GM23338 (cell line): ENCODE measurements at regions not wholly inside any gene's neighbourhood (a gene's known extent, or its start where the extent isn't known, plus 50 kb on each side); places are given as distances from the start of the nearest gene placed in this dataset.
A peak's percentile ranks its signal among the peaks of the same experiment; 100 is the strongest.

Experiments
- ATAC-seq: fragments of 200-7000 bp; cut with Tn5 transposase; 3 replicates; pipeline ENCODE4 v1.9.1; 2020
- DNase-seq: peaks from one replicate; pipeline ENCODE4 v3.0.0-alpha.2; 2015; ENCODE audit warnings: low spot score
- H2AFZ ChIP-seq: fragments of 200-600 bp; sonication (generic); 2 replicates; pipeline ENCODE4 v1.8.0; 2016; ENCODE audit warnings: antibody characterized with exemption, mild to moderate bottlenecking, moderate library complexity
- H3F3A ChIP-seq: fragments of 200-600 bp; sonication (generic); replicated peaks from 2 replicates; pipeline ENCODE4 v1.8.0; 2017; ENCODE audit warnings: antibody characterized with exemption, mixed run types, low read depth
- H3K27ac ChIP-seq: fragments of 200-600 bp; sonication (generic); 2 replicates; pipeline ENCODE4 v1.6.1; 2016; ENCODE audit warnings: low read depth
- H3K27me3 ChIP-seq: fragments of 200-600 bp; sonication (generic); 2 replicates; pipeline ENCODE4 v1.8.0; 2016; ENCODE audit warnings: mild to moderate bottlenecking, mixed run types, moderate library complexity; ENCODE audit not compliant: insufficient read depth
- H3K36me3 ChIP-seq: fragments of 200-600 bp; sonication (generic); 2 replicates; pipeline ENCODE4 v1.8.0; 2016; ENCODE audit warnings: mild to moderate bottlenecking; ENCODE audit not compliant: insufficient read depth
- H3K4me1 ChIP-seq: fragments of 200-600 bp; sonication (generic); 2 replicates; pipeline ENCODE4 v1.8.0; 2016; ENCODE audit warnings: mild to moderate bottlenecking, moderate library complexity; ENCODE audit not compliant: insufficient read depth
- H3K4me2 ChIP-seq: fragments of 200-600 bp; sonication (generic); 2 replicates; pipeline ENCODE4 v1.7.1; 2017; ENCODE audit warnings: mixed run types
- H3K4me3 ChIP-seq: fragments of 200-600 bp; sonication (generic); 2 replicates; pipeline ENCODE4 v1.6.1; 2016; ENCODE audit warnings: mixed run types
- H3K79me2 ChIP-seq: fragments of 200-600 bp; sonication (generic); replicated peaks from 2 replicates; pipeline ENCODE4 v1.8.0; 2017; ENCODE audit warnings: mild to moderate bottlenecking; ENCODE audit not compliant: insufficient read depth
- H3K9me2 ChIP-seq: fragments of 200-600 bp; sonication (generic); 2 replicates; pipeline ENCODE4 v1.8.0; 2017; ENCODE audit not compliant: insufficient read depth
- H4K20me1 ChIP-seq: fragments of 200-600 bp; sonication (generic); replicated peaks from 2 replicates; pipeline ENCODE4 v1.8.0; 2017; ENCODE audit warnings: mild to moderate bottlenecking; ENCODE audit not compliant: insufficient read depth
- H3K27ac Mint-ChIP-seq: 2 replicates; pipeline ENCODE4 v1.8.0; 2020; ENCODE audit warnings: inconsistent platforms, mild to moderate bottlenecking, moderate library complexity, mixed read lengths
- H3K27me3 Mint-ChIP-seq: 3 replicates; pipeline ENCODE4 v1.8.0; 2022; ENCODE audit warnings: low read depth, mild to moderate bottlenecking, moderate library complexity, mixed read lengths, inconsistent platforms; ENCODE audit not compliant: insufficient read depth, poor library complexity
- H3K36me3 Mint-ChIP-seq: 3 replicates; pipeline ENCODE4 v1.8.0; 2021; ENCODE audit warnings: low read depth, mild to moderate bottlenecking, inconsistent platforms, moderate library complexity, mixed read lengths
- H3K4me1 Mint-ChIP-seq: 3 replicates; pipeline ENCODE4 v1.8.0; 2020; ENCODE audit warnings: mild to moderate bottlenecking, inconsistent platforms, mixed read lengths
- H3K4me3 Mint-ChIP-seq: 3 replicates; pipeline ENCODE4 v1.8.0; 2021; ENCODE audit warnings: moderate library complexity, mild to moderate bottlenecking, inconsistent platforms, mixed read lengths
- H3K9me3 Mint-ChIP-seq: 3 replicates; pipeline ENCODE4 v1.8.0; 2020; ENCODE audit warnings: moderate library complexity, mild to moderate bottlenecking, inconsistent platforms, mixed read lengths
- CREB1 ChIP-seq: fragments of 250-450 bp; sonication (Bioruptor Pico); IDR thresholded peaks from 2 replicates; pipeline ENCODE4 v1.5.0; 2020; ENCODE audit warnings: low read depth, mild to moderate bottlenecking, moderate library complexity
- EZH2phosphoT487 ChIP-seq: fragments of 200-600 bp; sonication (generic); IDR thresholded peaks from one replicate; pipeline ENCODE4 v1.8.1; 2018; ENCODE audit warnings: antibody characterized with exemption; ENCODE audit not compliant: unreplicated experiment
- NANOG ChIP-seq: IDR thresholded peaks from 2 replicates; pipeline ENCODE4 v1.6.1; 2016; ENCODE audit warnings: antibody characterized with exemption, borderline replicate concordance
- STAT1 ChIP-seq: IDR thresholded peaks from one replicate; pipeline ENCODE4 v1.6.1; 2016; ENCODE audit warnings: antibody characterized with exemption; ENCODE audit not compliant: unreplicated experiment
- ZNF114 ChIP-seq: fragments of 250-450 bp; sonication (Bioruptor Pico); IDR thresholded peaks from 2 replicates; pipeline ENCODE4 v1.5.0; 2020; ENCODE audit warnings: mild to moderate bottlenecking, moderate library complexity
- TF ChIP-seq, protein P1 (sequence below): fragments of 250-450 bp; sonication (Bioruptor Pico); IDR thresholded peaks from 2 replicates; pipeline ENCODE4 v1.5.0; 2020; ENCODE audit warnings: mild to moderate bottlenecking, moderate library complexity
- TF ChIP-seq, protein P2 (sequence below): IDR thresholded peaks from one replicate; pipeline ENCODE4 v1.6.1; 2018; ENCODE audit warnings: antibody characterized with exemption; ENCODE audit not compliant: unreplicated experiment

DNA sequence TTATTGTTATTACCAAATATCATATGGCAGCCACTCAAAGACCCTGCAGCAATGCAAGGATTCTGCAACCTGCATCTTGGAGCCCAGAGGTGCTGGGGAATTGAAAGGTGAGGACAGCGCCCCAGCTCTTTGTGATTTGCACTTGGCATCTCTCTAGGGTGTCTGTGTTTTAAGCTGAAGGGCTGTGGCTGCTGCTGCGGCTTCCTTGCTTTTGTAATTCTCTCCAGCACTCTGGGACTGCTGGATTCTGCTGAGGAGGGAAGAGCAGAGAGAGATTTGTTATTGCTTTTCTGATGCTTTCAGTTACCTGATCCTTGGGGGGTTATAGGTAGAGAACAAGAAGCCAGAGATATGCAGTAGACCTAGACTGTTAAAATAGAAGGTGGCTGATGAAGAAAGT lies 562.4 kb downstream of the EBF1 start:
- Histone ChIP-seq H3K4me3 (no peak overlapping the region), H3K27ac (no peak overlapping the region), H3K27me3 (no peaks in the 10 kb centered on the region), H3K36me3 (no peaks in the 10 kb centered on the region), H2AFZ (no peak overlapping the region), H4K20me1 (no peaks in the 10 kb centered on the region), H3K79me2 (no peaks in the 10 kb centered on the region), H3K9me2 (no peaks in the 10 kb centered on the region), H3K4me2 (no peak overlapping the region), H3F3A (no peaks in the 10 kb centered on the region), H3K4me1 (peaks cover 18% of the 10 kb centered on the region)
- Mint-ChIP-seq H3K9me3 (no peaks in the 10 kb centered on the region), H3K36me3 (no peaks in the 10 kb centered on the region), H3K27me3 (no peaks in the 10 kb centered on the region), H3K27ac (no peak overlapping the region), H3K4me3 (no peak overlapping the region), H3K4me1 (peaks cover 23% of the 10 kb centered on the region)
- no peak for TF ChIP-seq CREB1 (CRISPR knock-in tag)
- TF ChIP-seq, protein P1, sequence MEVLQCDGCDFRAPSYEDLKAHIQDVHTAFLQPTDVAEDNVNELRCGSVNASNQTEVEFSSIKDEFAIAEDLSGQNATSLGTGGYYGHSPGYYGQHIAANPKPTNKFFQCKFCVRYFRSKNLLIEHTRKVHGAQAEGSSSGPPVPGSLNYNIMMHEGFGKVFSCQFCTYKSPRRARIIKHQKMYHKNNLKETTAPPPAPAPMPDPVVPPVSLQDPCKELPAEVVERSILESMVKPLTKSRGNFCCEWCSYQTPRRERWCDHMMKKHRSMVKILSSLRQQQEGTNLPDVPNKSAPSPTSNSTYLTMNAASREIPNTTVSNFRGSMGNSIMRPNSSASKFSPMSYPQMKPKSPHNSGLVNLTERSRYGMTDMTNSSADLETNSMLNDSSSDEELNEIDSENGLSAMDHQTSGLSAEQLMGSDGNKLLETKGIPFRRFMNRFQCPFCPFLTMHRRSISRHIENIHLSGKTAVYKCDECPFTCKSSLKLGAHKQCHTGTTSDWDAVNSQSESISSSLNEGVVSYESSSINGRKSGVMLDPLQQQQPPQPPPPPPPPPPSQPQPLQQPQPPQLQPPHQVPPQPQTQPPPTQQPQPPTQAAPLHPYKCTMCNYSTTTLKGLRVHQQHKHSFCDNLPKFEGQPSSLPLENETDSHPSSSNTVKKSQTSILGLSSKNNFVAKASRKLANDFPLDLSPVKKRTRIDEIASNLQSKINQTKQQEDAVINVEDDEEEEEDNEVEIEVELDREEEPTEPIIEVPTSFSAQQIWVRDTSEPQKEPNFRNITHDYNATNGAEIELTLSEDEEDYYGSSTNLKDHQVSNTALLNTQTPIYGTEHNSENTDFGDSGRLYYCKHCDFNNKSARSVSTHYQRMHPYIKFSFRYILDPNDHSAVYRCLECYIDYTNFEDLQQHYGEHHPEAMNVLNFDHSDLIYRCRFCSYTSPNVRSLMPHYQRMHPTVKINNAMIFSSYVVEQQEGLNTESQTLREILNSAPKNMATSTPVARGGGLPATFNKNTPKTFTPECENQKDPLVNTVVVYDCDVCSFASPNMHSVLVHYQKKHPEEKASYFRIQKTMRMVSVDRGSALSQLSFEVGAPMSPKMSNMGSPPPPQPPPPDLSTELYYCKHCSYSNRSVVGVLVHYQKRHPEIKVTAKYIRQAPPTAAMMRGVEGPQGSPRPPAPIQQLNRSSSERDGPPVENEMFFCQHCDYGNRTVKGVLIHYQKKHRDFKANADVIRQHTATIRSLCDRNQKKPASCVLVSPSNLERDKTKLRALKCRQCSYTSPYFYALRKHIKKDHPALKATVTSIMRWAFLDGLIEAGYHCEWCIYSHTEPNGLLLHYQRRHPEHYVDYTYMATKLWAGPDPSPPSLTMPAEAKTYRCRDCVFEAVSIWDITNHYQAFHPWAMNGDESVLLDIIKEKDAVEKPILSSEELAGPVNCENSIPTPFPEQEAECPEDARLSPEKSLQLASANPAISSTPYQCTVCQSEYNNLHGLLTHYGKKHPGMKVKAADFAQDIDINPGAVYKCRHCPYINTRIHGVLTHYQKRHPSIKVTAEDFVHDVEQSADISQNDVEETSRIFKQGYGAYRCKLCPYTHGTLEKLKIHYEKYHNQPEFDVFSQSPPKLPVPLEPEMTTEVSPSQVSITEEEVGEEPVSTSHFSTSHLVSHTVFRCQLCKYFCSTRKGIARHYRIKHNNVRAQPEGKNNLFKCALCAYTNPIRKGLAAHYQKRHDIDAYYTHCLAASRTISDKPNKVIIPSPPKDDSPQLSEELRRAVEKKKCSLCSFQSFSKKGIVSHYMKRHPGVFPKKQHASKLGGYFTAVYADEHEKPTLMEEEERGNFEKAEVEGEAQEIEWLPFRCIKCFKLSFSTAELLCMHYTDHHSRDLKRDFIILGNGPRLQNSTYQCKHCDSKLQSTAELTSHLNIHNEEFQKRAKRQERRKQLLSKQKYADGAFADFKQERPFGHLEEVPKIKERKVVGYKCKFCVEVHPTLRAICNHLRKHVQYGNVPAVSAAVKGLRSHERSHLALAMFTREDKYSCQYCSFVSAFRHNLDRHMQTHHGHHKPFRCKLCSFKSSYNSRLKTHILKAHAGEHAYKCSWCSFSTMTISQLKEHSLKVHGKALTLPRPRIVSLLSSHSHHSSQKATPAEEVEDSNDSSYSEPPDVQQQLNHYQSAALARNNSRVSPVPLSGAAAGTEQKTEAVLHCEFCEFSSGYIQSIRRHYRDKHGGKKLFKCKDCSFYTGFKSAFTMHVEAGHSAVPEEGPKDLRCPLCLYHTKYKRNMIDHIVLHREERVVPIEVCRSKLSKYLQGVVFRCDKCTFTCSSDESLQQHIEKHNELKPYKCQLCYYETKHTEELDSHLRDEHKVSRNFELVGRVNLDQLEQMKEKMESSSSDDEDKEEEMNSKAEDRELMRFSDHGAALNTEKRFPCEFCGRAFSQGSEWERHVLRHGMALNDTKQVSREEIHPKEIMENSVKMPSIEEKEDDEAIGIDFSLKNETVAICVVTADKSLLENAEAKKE (CRISPR knock-in tag): no peak
- TF ChIP-seq NANOG: no peak
- no peak for TF ChIP-seq EZH2phosphoT487
- TF ChIP-seq, protein P2, sequence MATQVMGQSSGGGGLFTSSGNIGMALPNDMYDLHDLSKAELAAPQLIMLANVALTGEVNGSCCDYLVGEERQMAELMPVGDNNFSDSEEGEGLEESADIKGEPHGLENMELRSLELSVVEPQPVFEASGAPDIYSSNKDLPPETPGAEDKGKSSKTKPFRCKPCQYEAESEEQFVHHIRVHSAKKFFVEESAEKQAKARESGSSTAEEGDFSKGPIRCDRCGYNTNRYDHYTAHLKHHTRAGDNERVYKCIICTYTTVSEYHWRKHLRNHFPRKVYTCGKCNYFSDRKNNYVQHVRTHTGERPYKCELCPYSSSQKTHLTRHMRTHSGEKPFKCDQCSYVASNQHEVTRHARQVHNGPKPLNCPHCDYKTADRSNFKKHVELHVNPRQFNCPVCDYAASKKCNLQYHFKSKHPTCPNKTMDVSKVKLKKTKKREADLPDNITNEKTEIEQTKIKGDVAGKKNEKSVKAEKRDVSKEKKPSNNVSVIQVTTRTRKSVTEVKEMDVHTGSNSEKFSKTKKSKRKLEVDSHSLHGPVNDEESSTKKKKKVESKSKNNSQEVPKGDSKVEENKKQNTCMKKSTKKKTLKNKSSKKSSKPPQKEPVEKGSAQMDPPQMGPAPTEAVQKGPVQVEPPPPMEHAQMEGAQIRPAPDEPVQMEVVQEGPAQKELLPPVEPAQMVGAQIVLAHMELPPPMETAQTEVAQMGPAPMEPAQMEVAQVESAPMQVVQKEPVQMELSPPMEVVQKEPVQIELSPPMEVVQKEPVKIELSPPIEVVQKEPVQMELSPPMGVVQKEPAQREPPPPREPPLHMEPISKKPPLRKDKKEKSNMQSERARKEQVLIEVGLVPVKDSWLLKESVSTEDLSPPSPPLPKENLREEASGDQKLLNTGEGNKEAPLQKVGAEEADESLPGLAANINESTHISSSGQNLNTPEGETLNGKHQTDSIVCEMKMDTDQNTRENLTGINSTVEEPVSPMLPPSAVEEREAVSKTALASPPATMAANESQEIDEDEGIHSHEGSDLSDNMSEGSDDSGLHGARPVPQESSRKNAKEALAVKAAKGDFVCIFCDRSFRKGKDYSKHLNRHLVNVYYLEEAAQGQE: no peak
- TF ChIP-seq STAT1: no peak
- TF ChIP-seq ZNF114 (CRISPR knock-in tag): no peak
- DNase-seq: peak; percentile 31
- peak; percentile 78 for ATAC-seq
